Progenitor cell of endocrine pancreas (in vitro differentiated cells): ENCODE measurements at regions not wholly inside any gene's neighbourhood (a gene's known extent, or its start where the extent isn't known, plus 50 kb on each side); places are given as distances from the start of the nearest gene placed in this dataset.

Experiments used
- DNase-seq: peaks from one replicate; pipeline ENCODE4 v3.0.0; 2021; ENCODE audit warnings: low spot score; ENCODE audit not compliant: unreplicated experiment
- H3K27ac Mint-ChIP-seq: 2 replicates; pipeline ENCODE4 v1.8.0; 2021; ENCODE audit warnings: mild to moderate bottlenecking, moderate library complexity, mixed read lengths
- H3K27me3 Mint-ChIP-seq: 2 replicates; pipeline ENCODE4 v1.8.0; 2021; ENCODE audit warnings: mixed read lengths
- H3K36me3 Mint-ChIP-seq: 2 replicates; pipeline ENCODE4 v1.8.0; 2022; ENCODE audit warnings: mixed read lengths; ENCODE audit not compliant: insufficient read depth
- H3K4me1 Mint-ChIP-seq: 2 replicates; pipeline ENCODE4 v1.8.0; 2021; ENCODE audit warnings: low read depth, mixed read lengths
- H3K4me3 Mint-ChIP-seq: 2 replicates; pipeline ENCODE4 v1.8.0; 2021; ENCODE audit warnings: low read depth, mild to moderate bottlenecking, moderate library complexity, mixed read lengths
- H3K9me3 Mint-ChIP-seq: 2 replicates; pipeline ENCODE4 v1.8.0; 2021; ENCODE audit warnings: low read depth, mixed read lengths
- CTCF ChIP-seq: fragments of 200-600 bp; sonication (generic); IDR thresholded peaks from one replicate; pipeline ENCODE4 v1.5.0; 2021; ENCODE audit warnings: antibody characterized with exemption, mild to moderate bottlenecking; ENCODE audit not compliant: unreplicated experiment

DNA sequence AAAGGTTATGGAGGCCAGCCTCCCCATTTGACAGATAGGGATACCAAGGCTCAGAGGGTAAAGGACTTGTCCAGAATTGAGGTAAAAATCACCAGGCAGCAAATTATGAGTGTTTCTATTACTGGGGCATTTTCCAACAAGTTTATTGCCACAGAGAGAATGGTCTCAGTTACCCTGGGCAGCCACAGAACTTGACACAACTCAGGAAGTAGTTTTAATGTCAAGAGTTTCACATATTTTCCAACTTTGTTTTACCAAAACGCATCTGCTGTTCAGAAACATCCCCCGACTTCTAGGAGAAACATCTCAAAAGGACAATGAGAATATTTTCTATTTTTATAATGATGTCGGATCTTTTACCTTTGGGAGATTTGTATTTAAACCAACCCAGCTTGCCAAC, 107.5 kb upstream of the MRPS22 start:
- TF ChIP-seq CTCF, result no peak
- Mint-ChIP-seq H3K4me1 (peaks cover 31% of the 10 kb centered on the region), H3K27me3 (peaks cover 31% of the 10 kb centered on the region), H3K9me3 (no peaks in the 10 kb centered on the region), H3K27ac (no peak overlapping the region), H3K4me3 (no peak overlapping the region), H3K36me3 (no peaks in the 10 kb centered on the region)
- DNase-seq, result no peak

- H3K4me3 Mint-ChIP-seq, result no peak overlapping the region
- H3K9me3 Mint-ChIP-seq, result no peaks in the 10 kb centered on the region
- peaks cover 49% of the 10 kb centered on the region for H3K27me3 Mint-ChIP-seq
- no peak overlapping the region for H3K27ac Mint-ChIP-seq
- H3K4me1 Mint-ChIP-seq, result peaks cover 24% of the 10 kb centered on the region
- no peaks in the 10 kb centered on the region for H3K36me3 Mint-ChIP-seq
- DNase-seq, result no peak
- no peak for TF ChIP-seq CTCF
Observed at GRCh38 chr3:139238281-139239030, 105.4 kb upstream of the MRPS22 start.

DNA sequence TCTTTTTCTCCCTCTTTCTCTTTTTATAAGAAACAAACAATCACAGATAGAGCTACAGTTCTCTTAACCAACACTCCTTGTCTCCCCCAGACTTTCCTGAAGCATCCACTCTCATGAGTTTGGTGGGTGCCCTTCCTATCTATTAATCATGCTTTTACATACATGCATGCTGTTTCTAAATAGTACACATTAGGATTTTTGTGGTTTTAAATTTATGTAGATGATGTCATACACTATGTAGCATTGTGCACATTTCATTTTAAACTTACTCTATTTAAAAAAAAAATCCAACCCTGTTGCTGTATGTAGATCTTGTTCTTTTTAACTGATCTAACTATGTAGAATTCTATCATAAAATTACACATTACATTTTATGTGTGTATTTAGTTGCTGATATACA, 104.3 kb upstream of the MRPS22 start:
- H3K9me3 Mint-ChIP-seq, result no peaks in the 10 kb centered on the region
- H3K27me3 Mint-ChIP-seq, result peaks cover 59% of the 10 kb centered on the region
- no peaks in the 10 kb centered on the region for H3K36me3 Mint-ChIP-seq
- peaks cover 13% of the 10 kb centered on the region for H3K4me1 Mint-ChIP-seq
- no peak overlapping the region for H3K4me3 Mint-ChIP-seq
- H3K27ac Mint-ChIP-seq, result no peak overlapping the region
- DNase-seq, result no peak
- no peak for TF ChIP-seq CTCF

GRCh38 chr3:139241783-139242182, 102.0 kb upstream of the MRPS22 start:
- TF ChIP-seq CTCF, result peak; percentile 23
- H3K4me3 Mint-ChIP-seq, result no peak overlapping the region
- H3K36me3 Mint-ChIP-seq, result no peaks in the 10 kb centered on the region
- H3K4me1 Mint-ChIP-seq, result no peaks in the 10 kb centered on the region
- peaks cover 62% of the 10 kb centered on the region for H3K27me3 Mint-ChIP-seq
- H3K9me3 Mint-ChIP-seq, result no peaks in the 10 kb centered on the region
- H3K27ac Mint-ChIP-seq, result no peak overlapping the region
- no peak for DNase-seq

- DNase-seq, result no peak
- no peak overlapping the region for H3K4me3 Mint-ChIP-seq
Observed at GRCh38 chr3:139243710-139244109, 100.1 kb upstream of the MRPS22 start.

More at GRCh38 chr3:139243710-139244109, 100.1 kb upstream of the MRPS22 start:
- H3K9me3 Mint-ChIP-seq, result no peaks in the 10 kb centered on the region
- no peaks in the 10 kb centered on the region for H3K36me3 Mint-ChIP-seq
- no peaks in the 10 kb centered on the region for H3K4me1 Mint-ChIP-seq
- no peak overlapping the region for H3K27ac Mint-ChIP-seq
- H3K27me3 Mint-ChIP-seq, result peaks cover 55% of the 10 kb centered on the region
- TF ChIP-seq CTCF, result no peak
